Transverse colon (tissue), 4 donors: ENCODE measurements at regions not wholly inside any gene's neighbourhood (a gene's known extent, or its start where the extent isn't known, plus 50 kb on each side); places are given as distances from the start of the nearest gene placed in this dataset.

Experiments used
- DNase-seq: peaks from one replicate; pipeline ENCODE4 v3.0.0-alpha.2; 2019
- H3K27ac ChIP-seq, 4 donors: fragments of 200-600 bp; sonication (generic); 2 replicates each; pipeline ENCODE4 v1.5.1; 2016 to 2018; ENCODE audit warnings: inconsistent platforms in 4 of 4
- H3K27me3 ChIP-seq: fragments of 200-600 bp; sonication (generic); 2 replicates; pipeline ENCODE4 v1.5.1; 2017; ENCODE audit warnings: inconsistent platforms
- H3K36me3 ChIP-seq, 4 donors: fragments of 200-600 bp; sonication (generic); 2 replicates each; pipeline ENCODE4 v1.5.1; 2017 to 2019; ENCODE audit warnings: inconsistent platforms in 4 of 4
- H3K4me1 ChIP-seq, 4 donors: fragments of 200-600 bp; sonication (generic); 2 replicates each; pipeline ENCODE4 v1.5.1; 2017 to 2020; ENCODE audit warnings: inconsistent platforms in 4 of 4
- H3K4me3 ChIP-seq, 4 donors: fragments of 200-600 bp; sonication (generic); 1 replicate in 1 of 4; 2 replicates in 3 of 4; pipeline versions ENCODE4 v1.5.1 to v1.6.1; 2017 to 2019; ENCODE audit warnings: inconsistent platforms in 4 of 4
- H3K9me3 ChIP-seq, 2 donors: fragments of 200-600 bp; sonication (generic); 2 replicates each; pipeline ENCODE4 v1.5.1; 2017 to 2019; ENCODE audit warnings: inconsistent platforms in 2 of 2
- CTCF ChIP-seq, 5 experiments: fragments of 200-600 bp in 3 of 5; fragments of 450-650 bp in 2 of 5; sonication (generic) in 3 of 5; IDR thresholded peaks; 1 replicate in 2 of 5; 2 replicates in 3 of 5; pipeline ENCODE4 v1.5.1; 2016 to 2017; ENCODE audit warnings: antibody characterized with exemption in 5 of 5, inconsistent platforms in 3 of 5, mild to moderate bottlenecking in 2 of 5, moderate library complexity in 1 of 5
- EP300 ChIP-seq: sonication (generic); formaldehyde crosslinking; IDR thresholded peaks from one replicate; pipeline ENCODE4 v1.6.1; 2017; ENCODE audit warnings: antibody characterized with exemption, low read depth
- POLR2A ChIP-seq: fragments of 450-650 bp; IDR thresholded peaks from one replicate; pipeline ENCODE4 v1.6.1; 2016; ENCODE audit warnings: antibody characterized with exemption, mild to moderate bottlenecking, moderate library complexity
- POLR2AphosphoS5 ChIP-seq, 3 donors: sonication (generic); formaldehyde crosslinking; IDR thresholded peaks; one replicate each; pipeline ENCODE4 v1.6.1; 2016; ENCODE audit warnings: antibody characterized with exemption in 3 of 3
- WGBS, 2 donors: methylation state at CpG; one replicate each; pipeline ENCODE4 v1.1.5; 2018; ENCODE audit warnings: low coverage in 1 of 2; 5-methylcytosine and 5-hydroxymethylcytosine counted together
- in situ Hi-C, 4 donors: fragments of 200-750 bp; cut with MboI; loops; one replicate each; pipeline versions ENCODE4 v1.15.0 to v1.15.1; 2017; ENCODE audit warnings: low sequenced_read_pairs in 3 of 4, low pct_ligation_motif_present in 1 of 4, low pct_unique_long_range_greater_than_20kb in 1 of 4
- intact Hi-C: fragments of 100-400 bp; cut with DNase I; formaldehyde crosslinking; loops from one replicate; pipeline ENCODE4 v1.15.1; 2023; ENCODE audit warnings: low total_unique reads

GRCh38 chr1:196143602-196144342 is 464.5 kb downstream of the KCNT2 start:
- no peak for TF ChIP-seq POLR2AphosphoS5 (IDR thresholded peaks at IDR 0.05)
- in situ Hi-C loops: loop anchor here in 3 of 4 donors (10.0 to 25.0 kb wide), 2 partner anchors 519 to 521 kb away; partner anchors contain the start of gene CFH (in 1 of the 3)
- Histone ChIP-seq H3K4me1 (no peaks in the 10 kb centered on the region), H3K27ac (no peak overlapping the region), H3K36me3 (no peaks in the 10 kb centered on the region), H3K27me3 (no peaks in the 10 kb centered on the region), H3K4me3 (no peak overlapping the region), H3K9me3 (no peaks in the 10 kb centered on the region)
- DNase-seq: no peak
- intact Hi-C loops: loop anchor here (10.0 kb wide), 1 partner anchor 521 kb away; no protein-coding TSS in a partner anchor
- 52 to 53% methylated on average over 8 of the region's 8 CpGs for WGBS, 2 donors

- H3K27ac ChIP-seq: no peak overlapping the region
- intact Hi-C loops: loop anchor here (10.0 kb wide), 1 partner anchor 523 kb away; no protein-coding TSS in a partner anchor
Observed at GRCh38 chr1:196142111-196142640, 466.1 kb downstream of the KCNT2 start.

DNA sequence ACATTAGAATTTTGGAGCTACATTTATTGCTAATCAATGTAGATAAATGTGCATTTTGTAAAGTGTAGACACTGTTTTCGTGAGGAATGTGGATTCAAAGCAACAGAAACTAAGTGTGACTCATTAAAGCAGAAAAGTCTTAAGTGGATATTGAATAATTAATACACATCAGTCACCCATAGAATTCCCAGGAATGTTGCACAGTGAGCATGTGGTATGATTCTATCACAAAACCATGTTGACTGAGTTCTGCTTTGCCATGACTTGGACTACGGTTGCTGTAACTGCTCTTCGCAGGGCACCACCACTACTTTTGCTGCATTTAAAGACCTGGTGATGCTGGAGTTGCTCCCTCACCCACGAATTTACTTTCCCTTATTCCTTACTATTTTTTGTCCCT is 471.8 kb downstream of the KCNT2 start:
- no peaks in the 10 kb centered on the region for H3K27me3 ChIP-seq
- no peak overlapping the region for H3K4me3 ChIP-seq
- H3K9me3 ChIP-seq: no peaks in the 10 kb centered on the region
- H3K4me1 ChIP-seq: no peaks in the 10 kb centered on the region
- no peak overlapping the region for H3K27ac ChIP-seq
- no peaks in the 10 kb centered on the region for H3K36me3 ChIP-seq
- TF ChIP-seq CTCF (IDR thresholded peaks at IDR 0.05) (no peak), EP300 (no peak), POLR2AphosphoS5 (IDR thresholded peaks at IDR 0.05) (no peak), POLR2A (no peak)
- in situ Hi-C loops (loop anchor here in 1 of 4 donors (25.0 kb wide), 1 partner anchor 526 kb away; the partner anchor contains the start of gene CFH), intact Hi-C loops (no loop called here)
- no peak for DNase-seq
- 73 to 76% methylated on average over 4 of the region's 4 CpGs for WGBS, 2 donors

More at GRCh38 chr1:196142111-196142640, 466.1 kb downstream of the KCNT2 start:
- 76 to 91% methylated on average over 2 of the region's 2 CpGs for WGBS, 2 donors
- no peak overlapping the region for H3K4me3 ChIP-seq
- H3K4me1 ChIP-seq: no peaks in the 10 kb centered on the region
- in situ Hi-C loops: loop anchor here in 3 of 4 donors (10.0 to 25.0 kb wide), 2 partner anchors 520 to 523 kb away; partner anchors contain the start of gene CFH (in 1 of the 3)
- H3K9me3 ChIP-seq: no peaks in the 10 kb centered on the region
- TF ChIP-seq POLR2A (no peak), EP300 (no peak), POLR2AphosphoS5 (IDR thresholded peaks at IDR 0.05) (no peak), CTCF (IDR thresholded peaks at IDR 0.05) (no peak)
- DNase-seq: no peak
- H3K36me3 ChIP-seq: no peaks in the 10 kb centered on the region
- no peaks in the 10 kb centered on the region for H3K27me3 ChIP-seq

- no peaks in the 10 kb centered on the region for H3K9me3 ChIP-seq
- in situ Hi-C loops: loop anchor here in 1 of 4 donors (25.0 kb wide), 1 partner anchor 531 kb away; the partner anchor contains the start of gene CFH
- DNase-seq: no peak
- WGBS, 2 donors: 78 to 90% methylated on average over 1 of the region's 1 CpG
- H3K36me3 ChIP-seq: no peaks in the 10 kb centered on the region
- H3K4me1 ChIP-seq: no peaks in the 10 kb centered on the region
- H3K27me3 ChIP-seq: no peaks in the 10 kb centered on the region
- H3K4me3 ChIP-seq: no peak overlapping the region
- intact Hi-C loops: no loop called here
- H3K27ac ChIP-seq: no peak overlapping the region
- TF ChIP-seq POLR2A (no peak), EP300 (no peak), CTCF (IDR thresholded peaks at IDR 0.05) (no peak), POLR2AphosphoS5 (IDR thresholded peaks at IDR 0.05) (no peak)
Observed at GRCh38 chr1:196131691-196132090, 476.5 kb downstream of the KCNT2 start.
